Femur (tissue), 1 donor: ENCODE measurements at regions not wholly inside any gene's neighbourhood (a gene's known extent, or its start where the extent isn't known, plus 50 kb on each side); places are given as distances from the start of the nearest gene placed in this dataset.
"Not testable (repeated sequence)": the region's sequence is repeated elsewhere in the genome, so short reads cannot be mapped to it uniquely, and the experiment has no call there.

Source experiments
- DNase-seq: peaks from one replicate; pipeline ENCODE4 v3.0.0-alpha.2; 2017

DNA sequence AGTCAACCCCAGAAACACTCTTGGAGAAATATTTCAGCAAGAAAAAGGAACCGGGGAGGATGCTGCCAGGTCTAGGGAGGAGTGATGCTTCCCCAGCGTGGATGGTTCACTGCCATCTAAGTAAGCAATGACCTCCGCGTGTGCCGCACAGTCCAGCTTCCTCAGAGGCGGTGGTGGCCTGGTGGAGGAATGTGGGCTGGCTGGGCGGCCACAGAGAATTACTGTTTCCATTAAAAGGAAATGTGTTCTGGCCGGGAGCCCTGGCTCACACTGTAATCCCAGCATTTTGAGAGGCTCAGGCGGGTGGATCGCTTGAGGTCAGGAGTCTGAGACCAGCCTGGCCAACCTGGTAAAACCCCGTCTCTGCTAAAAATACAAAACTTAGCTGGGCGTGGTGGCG lies 356.7 kb downstream of the GOLGA6L6 start:
- DNase-seq: not testable (repeated sequence)

DNA sequence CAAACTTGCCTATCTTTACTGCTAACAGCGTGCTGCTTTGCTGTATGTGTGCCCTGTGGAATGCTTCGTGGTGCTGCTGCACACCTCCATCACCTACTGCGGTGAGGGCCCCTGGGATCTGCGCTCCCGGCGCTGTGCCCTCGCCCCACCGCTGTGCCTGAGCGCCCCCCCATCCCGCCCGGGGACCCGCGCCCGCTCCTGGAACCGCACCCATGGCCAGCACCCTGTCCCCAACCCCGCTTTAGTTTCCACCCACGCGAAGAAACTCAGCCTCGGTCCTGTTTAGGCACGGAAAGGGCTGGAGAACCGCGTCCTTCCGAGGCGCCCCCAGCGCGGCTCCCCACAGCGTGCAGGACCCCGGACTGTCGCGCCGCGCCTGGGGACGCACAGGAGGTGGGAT lies 373.4 kb downstream of the GOLGA6L6 start:
- DNase-seq: not testable (repeated sequence)

DNA sequence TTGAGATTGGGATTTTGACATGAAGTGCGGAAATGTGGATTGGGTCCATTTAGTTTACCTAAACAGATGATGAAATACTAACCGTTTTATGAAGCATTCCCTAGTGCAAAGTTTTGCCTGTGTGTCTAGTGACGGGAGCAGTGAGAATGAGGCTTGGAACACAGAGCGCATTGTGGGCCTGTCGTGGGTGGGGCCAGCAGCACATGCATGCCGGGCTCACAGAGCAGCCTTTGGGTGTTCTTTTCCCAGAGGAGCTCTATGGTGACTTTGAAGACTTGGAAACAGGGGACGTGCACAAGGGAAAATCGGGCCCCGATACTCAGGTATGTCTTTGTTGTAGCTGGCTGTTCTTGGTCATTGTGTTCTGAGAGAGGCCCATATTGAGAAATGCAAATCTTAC lies 388.1 kb downstream of the GOLGA6L6 start:
- DNase-seq: not testable (repeated sequence)

DNA sequence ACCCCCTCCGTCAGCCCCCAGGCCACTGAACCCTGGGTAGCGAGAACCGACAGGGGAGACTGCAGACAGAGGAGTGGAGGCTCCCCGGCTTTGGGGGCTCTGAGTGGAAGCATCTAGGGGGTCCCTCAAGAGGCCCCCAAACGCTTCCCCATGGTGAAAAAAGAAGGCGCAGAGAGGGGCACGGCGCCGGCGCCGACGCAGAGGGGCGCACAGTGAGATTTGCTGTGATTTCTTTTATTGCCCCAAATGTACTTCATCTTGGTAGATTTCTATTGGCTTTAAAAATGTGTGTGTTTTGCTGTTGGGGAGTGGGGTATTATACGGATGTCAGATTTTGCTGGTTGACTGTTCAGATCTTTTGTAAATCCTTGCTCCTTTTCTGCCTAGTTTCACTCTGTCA lies 392.9 kb downstream of the GOLGA6L6 start:
- not testable (repeated sequence) for DNase-seq

DNA sequence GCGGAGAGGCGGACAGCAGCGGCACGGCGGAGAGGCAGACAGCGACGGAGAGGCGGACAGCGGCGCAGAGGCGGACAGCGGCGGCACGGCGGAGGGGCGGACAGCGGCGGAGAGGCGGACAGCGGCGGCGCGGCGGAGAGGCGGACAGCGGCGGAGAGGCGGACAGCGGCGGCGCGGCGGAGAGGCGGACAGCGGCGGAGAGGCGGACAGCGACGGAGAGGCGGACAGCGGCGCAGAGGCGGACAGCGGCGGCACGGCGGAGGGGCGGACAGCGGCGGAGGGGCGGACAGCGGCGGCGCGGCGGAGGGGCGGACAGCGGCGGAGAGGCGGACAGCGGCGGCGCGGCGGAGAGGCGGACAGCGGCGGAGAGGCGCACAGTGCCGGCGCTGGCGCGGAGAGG lies 393.6 kb downstream of the GOLGA6L6 start:
- not testable (repeated sequence) for DNase-seq

DNA sequence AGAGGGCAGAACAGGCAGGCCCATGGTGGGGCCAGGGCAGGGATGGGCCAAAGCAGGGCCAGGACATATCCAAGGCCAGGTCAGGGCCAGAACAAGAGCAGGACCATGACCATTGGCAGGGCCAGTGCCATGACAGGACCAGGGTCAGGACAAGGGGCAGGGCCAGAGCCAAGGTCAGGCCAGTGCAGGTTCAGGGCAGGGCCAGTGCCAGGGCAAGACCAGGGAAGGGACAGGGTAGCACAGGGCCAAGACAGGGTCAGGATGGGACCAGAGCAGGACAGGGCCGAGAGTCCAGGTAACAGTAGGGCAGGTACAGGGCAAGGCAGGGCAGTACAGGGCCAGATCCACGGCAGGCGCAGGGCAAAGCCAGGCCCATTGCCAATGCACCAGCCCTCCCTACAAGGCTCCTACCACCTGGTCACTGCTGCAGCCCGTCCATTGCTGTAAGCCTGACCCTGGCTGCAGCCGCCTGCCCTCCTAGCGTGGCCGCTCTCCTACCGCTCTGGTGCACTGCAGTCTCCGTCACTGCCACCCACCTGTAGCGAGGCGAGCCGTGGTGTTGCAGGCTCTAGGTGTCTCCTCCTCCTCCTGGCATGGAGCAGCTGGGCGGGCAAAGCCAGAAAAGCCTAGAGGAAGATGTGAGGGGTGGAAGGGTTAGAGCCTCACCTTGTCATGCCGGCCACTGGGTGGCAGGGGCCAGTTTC lies 397.1 kb downstream of the GOLGA6L6 start:
- DNase-seq: not testable (repeated sequence)

DNA sequence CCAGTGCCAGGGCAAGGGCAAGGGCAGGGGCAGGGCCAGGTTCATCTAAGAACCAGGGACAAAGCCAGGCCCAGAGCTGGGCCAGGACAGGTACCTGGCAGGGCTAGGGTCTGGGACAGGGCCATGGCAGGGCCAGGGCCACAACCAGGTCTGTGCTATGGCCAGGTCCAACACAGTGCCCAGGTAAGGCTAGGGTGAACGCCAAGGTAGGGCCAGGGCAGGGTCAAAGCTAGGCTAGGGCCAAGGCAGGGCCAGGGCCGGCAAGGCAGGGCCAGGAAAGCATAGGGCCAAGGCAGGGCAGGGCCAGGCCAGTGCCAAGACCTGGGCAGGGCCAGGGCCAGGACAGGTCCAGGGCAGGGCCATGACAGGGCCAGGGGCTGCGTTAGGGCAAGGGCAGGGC lies 398.7 kb downstream of the GOLGA6L6 start:
- not testable (repeated sequence) for DNase-seq

GRCh38 chr15:20142410-20142809 lies 399.2 kb downstream of the GOLGA6L6 start:
- not testable (repeated sequence) for DNase-seq

DNA sequence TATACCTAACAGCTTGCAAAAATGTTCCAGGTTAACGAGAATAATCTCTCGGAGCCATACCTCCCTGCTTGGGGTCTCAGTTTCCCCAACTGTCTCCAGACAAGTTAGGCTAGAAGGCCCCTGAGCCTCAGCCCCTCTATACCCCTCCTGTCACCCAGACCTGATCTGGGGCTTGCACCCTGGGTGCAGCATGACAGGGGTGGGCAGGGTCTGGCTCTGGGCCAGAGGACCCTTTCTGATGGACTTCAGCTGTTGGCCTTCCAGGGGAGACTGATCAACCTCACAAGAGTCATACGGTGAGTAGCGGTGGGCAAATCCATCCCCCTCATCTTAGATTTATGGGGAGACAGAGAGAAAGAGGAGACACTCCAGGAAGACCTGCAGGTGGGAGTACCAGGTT lies 416.9 kb downstream of the GOLGA6L6 start:
- DNase-seq: not testable (repeated sequence)

DNA sequence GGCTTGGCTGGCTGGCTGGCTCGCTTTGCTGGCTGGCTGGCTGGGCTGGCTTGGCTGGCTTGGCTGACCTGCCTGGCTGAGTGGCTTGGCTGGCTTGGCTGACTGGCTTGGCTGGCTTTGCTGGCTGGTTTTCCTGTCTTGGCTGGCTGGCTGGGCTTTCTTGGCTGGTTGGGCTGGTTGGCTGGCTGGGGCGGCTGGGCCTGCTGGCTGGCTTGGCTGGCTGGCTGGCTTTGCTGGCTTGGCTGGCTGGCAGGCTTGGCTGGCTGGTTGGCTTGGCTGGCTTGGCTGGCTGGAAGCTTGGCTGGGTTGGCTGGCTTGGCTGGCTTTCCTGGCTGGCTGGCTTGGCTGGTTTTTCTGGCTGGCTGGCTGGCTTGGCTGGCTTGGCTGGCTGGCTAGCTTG lies 435.6 kb downstream of the GOLGA6L6 start:
- DNase-seq: peak; percentile 16

- peak; percentile 4 for DNase-seq
These were observed 436.3 kb downstream of the GOLGA6L6 start for GRCh38 chr15:20105011-20105990.

- not testable (repeated sequence) for DNase-seq
These were observed 437.0 kb downstream of the GOLGA6L6 start for GRCh38 chr15:20104551-20104950.

DNA sequence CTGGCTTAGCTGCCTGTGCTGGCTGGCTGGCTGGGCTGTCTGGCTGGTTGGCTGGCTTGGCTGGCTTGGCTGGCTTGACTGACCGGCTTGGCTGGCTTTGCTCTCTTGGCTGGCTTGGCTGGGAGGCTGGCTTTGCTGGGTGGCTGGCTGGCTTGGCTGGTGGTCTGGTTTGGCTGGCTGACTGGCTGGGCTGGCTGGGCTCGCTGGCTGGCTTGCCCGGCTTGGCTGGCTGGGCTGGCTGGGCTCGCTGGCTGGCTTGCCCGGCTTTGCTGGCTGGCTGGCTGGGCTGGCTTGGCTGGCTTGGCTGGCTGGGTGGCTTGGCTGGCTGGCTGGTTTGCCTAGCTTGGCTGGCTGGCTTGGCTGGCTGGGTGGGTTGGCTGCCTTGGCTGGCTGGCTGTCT lies 438.7 kb downstream of the GOLGA6L6 start:
- DNase-seq: peak; percentile 30

- DNase-seq: not testable (repeated sequence)
These were observed 439.4 kb downstream of the GOLGA6L6 start for GRCh38 chr15:20102209-20102608.

GRCh38 chr15:20101281-20101680 lies 440.3 kb downstream of the GOLGA6L6 start:
- not testable (repeated sequence) for DNase-seq

DNA sequence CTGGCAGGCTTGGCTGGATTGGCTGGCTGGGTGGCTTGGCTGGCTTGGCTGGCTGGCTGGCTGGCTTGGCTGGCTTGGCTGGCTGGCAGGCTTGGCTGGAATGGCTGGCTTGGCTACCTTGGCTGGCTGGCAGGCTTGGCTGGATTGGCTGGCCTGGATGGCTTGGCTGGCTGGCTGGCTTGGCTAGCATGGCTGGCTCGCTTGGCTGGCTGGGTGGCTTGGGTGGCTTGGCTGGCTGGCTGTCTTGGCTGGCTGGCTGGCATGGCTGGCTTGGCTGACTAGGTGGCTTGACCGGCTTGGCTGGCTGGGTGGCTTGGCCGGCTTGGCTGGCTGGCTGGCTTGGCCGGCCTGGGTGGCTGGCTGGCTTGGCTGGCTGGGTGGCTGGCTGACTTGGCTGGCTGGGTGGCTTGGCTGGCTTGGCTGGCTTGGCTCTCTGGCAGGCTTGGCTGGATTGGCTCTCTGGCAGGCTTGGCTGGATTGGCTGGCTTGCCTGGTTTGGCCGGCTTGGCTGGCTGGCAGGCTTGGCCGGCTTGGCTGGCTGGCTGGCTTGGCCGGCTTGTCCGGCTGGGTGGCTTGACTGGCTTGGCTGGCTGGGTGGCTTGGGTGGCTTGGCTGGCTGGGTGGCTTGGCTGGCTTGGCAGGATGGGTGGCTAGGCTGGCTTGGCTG lies 440.9 kb downstream of the GOLGA6L6 start:
- not testable (repeated sequence) for DNase-seq

GRCh38 chr15:20095699-20096303 lies 445.8 kb downstream of the GOLGA6L6 start:
- not testable (repeated sequence) for DNase-seq

DNA sequence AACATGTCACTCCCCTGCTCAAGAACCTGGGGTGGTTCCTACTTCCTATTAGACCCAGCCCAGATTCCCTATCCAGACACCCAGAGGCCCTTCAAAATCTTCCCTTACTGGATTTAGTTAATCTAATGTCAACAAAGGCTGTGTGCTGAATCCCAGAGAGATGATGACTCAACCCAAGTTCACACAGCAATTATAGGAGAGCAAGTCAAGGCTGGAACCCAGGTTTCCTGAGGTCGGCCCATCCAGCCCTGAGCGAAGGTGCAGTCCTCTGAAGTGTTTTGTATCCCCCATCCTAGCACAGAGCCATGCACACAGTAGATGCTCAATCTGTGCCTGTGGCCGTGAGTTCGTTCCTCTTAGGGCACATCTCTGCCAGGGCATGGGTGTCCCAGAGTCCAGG lies 452.1 kb downstream of the GOLGA6L6 start:
- DNase-seq: not testable (repeated sequence)

DNA sequence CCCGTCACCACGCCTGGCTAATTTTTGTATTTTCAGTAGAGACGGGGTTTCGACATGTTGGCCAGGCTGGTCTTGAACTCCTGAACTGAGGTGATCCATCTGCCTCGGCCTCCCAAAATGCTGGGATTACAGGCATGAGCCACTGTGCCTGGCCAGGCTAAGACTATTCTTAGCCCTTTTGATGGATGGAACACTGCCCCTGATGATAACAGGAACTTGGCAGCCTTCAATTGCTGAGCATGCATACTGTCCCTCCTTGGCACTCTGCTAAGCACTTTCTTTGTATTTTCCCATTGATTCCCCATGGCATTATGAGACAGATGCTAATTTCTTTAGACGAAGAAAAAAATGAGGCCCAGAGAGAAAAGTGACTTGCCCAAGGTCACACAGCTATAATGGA lies 457.6 kb downstream of the GOLGA6L6 start:
- DNase-seq: not testable (repeated sequence)

DNA sequence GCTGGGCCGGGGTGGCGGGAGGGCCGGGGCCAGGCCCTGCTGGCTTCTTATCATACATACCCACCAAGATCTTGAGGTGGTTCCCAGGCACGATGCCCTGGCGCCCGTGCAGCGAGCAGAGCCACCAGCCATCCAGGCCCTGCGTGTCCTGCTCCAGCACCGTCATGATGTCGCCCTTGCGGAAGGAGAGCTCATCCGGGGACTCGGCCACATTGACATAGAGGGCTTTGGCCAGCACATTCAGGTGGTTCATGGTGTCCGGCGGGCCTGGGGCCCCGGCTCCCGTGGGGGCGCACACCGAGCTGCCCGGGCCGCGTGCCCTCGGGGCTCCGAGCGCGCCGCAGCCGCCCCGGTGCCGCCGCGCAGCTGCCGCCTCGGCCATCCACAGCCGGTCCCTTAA lies 467.5 kb downstream of the GOLGA6L6 start:
- not testable (repeated sequence) for DNase-seq

GRCh38 chr15:20069043-20069442 lies 472.6 kb downstream of the GOLGA6L6 start:
- not testable (repeated sequence) for DNase-seq

DNA sequence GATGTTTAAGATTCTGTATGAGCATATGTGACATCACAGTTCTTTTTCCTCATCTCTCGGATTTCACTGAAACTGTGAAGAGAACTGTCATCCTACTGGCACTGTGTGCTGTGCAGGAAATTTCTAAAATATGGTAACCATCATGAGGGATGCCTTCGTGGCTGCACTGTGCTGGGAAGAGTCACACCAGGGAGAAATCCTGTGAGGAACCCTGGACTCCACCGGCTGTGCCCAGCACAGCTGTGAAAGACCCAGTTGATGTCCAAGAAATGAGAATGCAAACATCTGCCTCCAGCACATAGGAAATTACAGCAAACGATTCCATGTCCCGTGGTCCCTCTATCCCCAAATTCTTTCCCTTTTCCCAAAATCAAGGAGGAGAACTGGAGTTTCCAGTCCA lies 475.4 kb downstream of the GOLGA6L6 start:
- not testable (repeated sequence) for DNase-seq

DNA sequence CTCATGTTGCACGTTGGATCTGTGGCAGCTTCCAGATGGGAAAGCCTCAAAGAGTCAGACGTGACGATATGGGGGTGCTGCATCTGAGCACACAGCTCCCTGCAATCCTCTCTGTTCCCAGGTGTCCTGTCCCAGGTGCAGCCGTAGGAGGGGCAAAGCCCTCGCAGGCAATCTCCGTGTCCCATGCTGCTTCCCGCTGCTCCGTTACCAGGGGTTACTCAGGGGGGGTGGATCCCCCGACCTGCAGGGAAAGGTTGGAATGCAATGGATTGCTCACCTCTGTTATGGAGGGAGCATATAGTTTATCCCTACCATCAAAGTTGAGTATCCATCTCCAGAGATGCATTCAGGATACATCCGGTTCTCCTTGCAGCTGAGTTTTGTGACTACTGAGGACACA lies 476.1 kb downstream of the GOLGA6L6 start:
- not testable (repeated sequence) for DNase-seq
